SK-N-SH treated with all-trans-retinoic acid at 6 μM for 48 hours (cell line): ENCODE measurements at regions not wholly inside any gene's neighbourhood (a gene's known extent, or its start where the extent isn't known, plus 50 kb on each side); places are given as distances from the start of the nearest gene placed in this dataset.

Experiments
- ATAC-seq: fragments of 200-7000 bp; cut with Tn5 transposase; 3 replicates; pipeline ENCODE4 v1.9.1; 2020; ENCODE audit warnings: mild to moderate bottlenecking, moderate library complexity
- ARNTL ChIP-seq: fragments of 450-650 bp; formaldehyde crosslinking; IDR thresholded peaks from 2 replicates; pipeline ENCODE4 v1.5.0; 2020; ENCODE audit warnings: low read depth, mild to moderate bottlenecking, moderate library complexity, borderline replicate concordance
- BACH2 ChIP-seq: fragments of 250-450 bp; sonication (Bioruptor Pico); IDR thresholded peaks from 2 replicates; pipeline ENCODE4 v1.9.0; 2021; ENCODE audit warnings: mild to moderate bottlenecking, borderline replicate concordance
- CREB5 ChIP-seq: fragments of 250-450 bp; sonication (Bioruptor Pico); IDR thresholded peaks from 2 replicates; pipeline ENCODE4 v1.5.1; 2020; ENCODE audit warnings: low read depth, mild to moderate bottlenecking, moderate library complexity
- CSDC2 ChIP-seq: fragments of 250-450 bp; sonication (Bioruptor Pico); IDR thresholded peaks from 2 replicates; pipeline ENCODE4 v1.5.0; 2020; ENCODE audit warnings: mild to moderate bottlenecking, moderate library complexity
- ESRRG ChIP-seq: fragments of 250-450 bp; sonication (Bioruptor Pico); IDR thresholded peaks from 2 replicates; pipeline ENCODE4 v1.6.1; 2021; ENCODE audit warnings: mild to moderate bottlenecking
- GLIS3 ChIP-seq: fragments of 250-450 bp; sonication (Bioruptor Pico); IDR thresholded peaks from 2 replicates; pipeline ENCODE4 v1.5.0; 2020; ENCODE audit warnings: mild to moderate bottlenecking, moderate library complexity
- ISL1 ChIP-seq: fragments of 250-450 bp; sonication (Bioruptor Pico); IDR thresholded peaks from 2 replicates; pipeline ENCODE4 v2.1.2; 2022; ENCODE audit warnings: mild to moderate bottlenecking, moderate library complexity
- OSR1 ChIP-seq: fragments of 250-450 bp; sonication (Bioruptor Pico); IDR thresholded peaks from 2 replicates; pipeline ENCODE4 v1.8.0; 2022; ENCODE audit warnings: moderate library complexity, mild to moderate bottlenecking, inconsistent platforms
- PATZ1 ChIP-seq: fragments of 250-450 bp; sonication (Bioruptor Pico); IDR thresholded peaks from 2 replicates; pipeline ENCODE4 v1.8.0; 2020; ENCODE audit warnings: mild to moderate bottlenecking, moderate library complexity, borderline replicate concordance
- POU6F1 ChIP-seq: fragments of 250-450 bp; sonication (Bioruptor Pico); IDR thresholded peaks from 2 replicates; pipeline ENCODE4 v1.8.0; 2021; ENCODE audit warnings: low read depth, mild to moderate bottlenecking, moderate library complexity, borderline replicate concordance
- PPARA ChIP-seq: fragments of 250-450 bp; sonication (Bioruptor Pico); IDR thresholded peaks from 2 replicates; pipeline ENCODE4 v1.5.0; 2020; ENCODE audit warnings: mild to moderate bottlenecking, borderline replicate concordance
- RARB ChIP-seq: fragments of 250-450 bp; sonication (Bioruptor Pico); IDR thresholded peaks from 2 replicates; pipeline ENCODE4 v1.8.0; 2021; ENCODE audit warnings: mild to moderate bottlenecking, moderate library complexity
- SNAI2 ChIP-seq: fragments of 250-450 bp; sonication (Bioruptor Pico); IDR thresholded peaks from 2 replicates; pipeline ENCODE4 v1.5.0; 2020; ENCODE audit warnings: mild to moderate bottlenecking, moderate library complexity
- TCF4 ChIP-seq: fragments of 250-450 bp; sonication (Bioruptor Pico); IDR thresholded peaks from 2 replicates; pipeline ENCODE4 v1.8.0; 2021; ENCODE audit warnings: mild to moderate bottlenecking, moderate library complexity, borderline replicate concordance
- TOX ChIP-seq: fragments of 250-450 bp; sonication (Bioruptor Pico); IDR thresholded peaks from 2 replicates; pipeline ENCODE4 v1.8.0; 2021; ENCODE audit warnings: mild to moderate bottlenecking, moderate library complexity, borderline replicate concordance
- ZC3H10 ChIP-seq: fragments of 250-450 bp; sonication (Bioruptor Pico); IDR thresholded peaks from 2 replicates; pipeline ENCODE4 v1.5.1; 2021; ENCODE audit warnings: mild to moderate bottlenecking, moderate library complexity
- ZFP3 ChIP-seq: fragments of 250-450 bp; sonication (Bioruptor Pico); IDR thresholded peaks from 2 replicates; pipeline ENCODE4 v1.5.0; 2020; ENCODE audit warnings: mild to moderate bottlenecking, moderate library complexity
- ZFP30 ChIP-seq: fragments of 450-650 bp; formaldehyde crosslinking; IDR thresholded peaks from 2 replicates; pipeline ENCODE4 v1.5.0; 2022; ENCODE audit warnings: mild to moderate bottlenecking, moderate library complexity
- ZNF565 ChIP-seq: fragments of 450-650 bp; formaldehyde crosslinking; conservative IDR thresholded peaks from 2 replicates; pipeline ENCODE4 v1.5.0; 2020; ENCODE audit warnings: low read depth, mild to moderate bottlenecking, moderate library complexity
- ZNF70 ChIP-seq: fragments of 450-650 bp; formaldehyde crosslinking; IDR thresholded peaks from 2 replicates; pipeline ENCODE4 v1.5.0; 2020; ENCODE audit warnings: mild to moderate bottlenecking, moderate library complexity
- ZNF8 ChIP-seq: fragments of 450-650 bp; formaldehyde crosslinking; IDR thresholded peaks from 2 replicates; pipeline ENCODE4 v1.5.0; 2020; ENCODE audit warnings: mild to moderate bottlenecking, moderate library complexity
- TF ChIP-seq, protein P1 (sequence below): fragments of 250-450 bp; sonication (Bioruptor Pico); IDR thresholded peaks from 2 replicates; pipeline ENCODE4 v1.5.0; 2020; ENCODE audit warnings: mild to moderate bottlenecking, moderate library complexity

- no peak for TF ChIP-seq POU6F1 (CRISPR knock-in tag)
- TF ChIP-seq ZNF8 (CRISPR knock-in tag): no peak
- no peak for TF ChIP-seq SNAI2 (CRISPR knock-in tag)
- TF ChIP-seq OSR1: no peak
- no peak for TF ChIP-seq TCF4
- TF ChIP-seq CREB5: no peak
- no peak for TF ChIP-seq ZNF565 (CRISPR knock-in tag)
- no peak for TF ChIP-seq TOX (CRISPR knock-in tag)
- no peak for TF ChIP-seq PPARA (CRISPR knock-in tag)
- TF ChIP-seq ISL1: no peak
- TF ChIP-seq ARNTL (CRISPR knock-in tag): no peak
- ATAC-seq: no peak
These were observed 74.7 kb upstream of the SLC22A16 start for GRCh38 chr6:110551088-110551487.

DNA sequence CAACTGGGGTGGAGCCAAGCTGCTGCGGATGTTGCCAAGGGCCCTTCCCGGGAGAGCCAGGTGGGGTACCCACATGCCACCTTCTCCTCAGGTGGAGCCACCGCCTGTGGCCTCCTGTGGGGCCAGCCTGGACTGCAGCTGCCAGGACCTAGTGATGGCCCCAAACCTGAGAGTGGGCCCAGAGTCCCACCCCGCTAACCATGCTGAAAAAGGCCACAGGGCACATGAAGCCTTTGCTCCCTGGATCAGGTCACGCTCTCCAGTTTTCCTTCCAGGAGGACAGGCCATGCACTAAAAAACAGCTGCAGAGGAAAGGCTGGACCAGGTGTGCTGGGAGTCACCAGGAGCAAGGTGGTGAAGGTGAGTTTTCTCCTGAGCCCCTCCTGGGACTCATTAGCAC, 73.9 kb upstream of the SLC22A16 start:
- no peak for TF ChIP-seq PATZ1 (CRISPR knock-in tag)
- no peak for TF ChIP-seq CSDC2 (CRISPR knock-in tag)
- TF ChIP-seq ZNF565 (CRISPR knock-in tag): no peak
- no peak for TF ChIP-seq ZFP3 (CRISPR knock-in tag)
- TF ChIP-seq PPARA (CRISPR knock-in tag): no peak
- TF ChIP-seq SNAI2 (CRISPR knock-in tag): no peak
- no peak for TF ChIP-seq ESRRG (CRISPR knock-in tag)
- TF ChIP-seq TOX (CRISPR knock-in tag): no peak
- TF ChIP-seq TCF4: no peak
- ATAC-seq: no peak

- TF ChIP-seq, protein P1, sequence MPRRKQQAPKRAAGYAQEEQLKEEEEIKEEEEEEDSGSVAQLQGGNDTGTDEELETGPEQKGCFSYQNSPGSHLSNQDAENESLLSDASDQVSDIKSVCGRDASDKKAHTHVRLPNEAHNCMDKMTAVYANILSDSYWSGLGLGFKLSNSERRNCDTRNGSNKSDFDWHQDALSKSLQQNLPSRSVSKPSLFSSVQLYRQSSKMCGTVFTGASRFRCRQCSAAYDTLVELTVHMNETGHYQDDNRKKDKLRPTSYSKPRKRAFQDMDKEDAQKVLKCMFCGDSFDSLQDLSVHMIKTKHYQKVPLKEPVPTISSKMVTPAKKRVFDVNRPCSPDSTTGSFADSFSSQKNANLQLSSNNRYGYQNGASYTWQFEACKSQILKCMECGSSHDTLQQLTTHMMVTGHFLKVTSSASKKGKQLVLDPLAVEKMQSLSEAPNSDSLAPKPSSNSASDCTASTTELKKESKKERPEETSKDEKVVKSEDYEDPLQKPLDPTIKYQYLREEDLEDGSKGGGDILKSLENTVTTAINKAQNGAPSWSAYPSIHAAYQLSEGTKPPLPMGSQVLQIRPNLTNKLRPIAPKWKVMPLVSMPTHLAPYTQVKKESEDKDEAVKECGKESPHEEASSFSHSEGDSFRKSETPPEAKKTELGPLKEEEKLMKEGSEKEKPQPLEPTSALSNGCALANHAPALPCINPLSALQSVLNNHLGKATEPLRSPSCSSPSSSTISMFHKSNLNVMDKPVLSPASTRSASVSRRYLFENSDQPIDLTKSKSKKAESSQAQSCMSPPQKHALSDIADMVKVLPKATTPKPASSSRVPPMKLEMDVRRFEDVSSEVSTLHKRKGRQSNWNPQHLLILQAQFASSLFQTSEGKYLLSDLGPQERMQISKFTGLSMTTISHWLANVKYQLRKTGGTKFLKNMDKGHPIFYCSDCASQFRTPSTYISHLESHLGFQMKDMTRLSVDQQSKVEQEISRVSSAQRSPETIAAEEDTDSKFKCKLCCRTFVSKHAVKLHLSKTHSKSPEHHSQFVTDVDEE (CRISPR knock-in tag): no peak
- TF ChIP-seq PATZ1 (CRISPR knock-in tag) (no peak), CREB5 (no peak), POU6F1 (CRISPR knock-in tag) (no peak), CSDC2 (CRISPR knock-in tag) (no peak), OSR1 (no peak), ZNF70 (no peak), ESRRG (CRISPR knock-in tag) (no peak), GLIS3 (no peak), ZC3H10 (no peak), ARNTL (CRISPR knock-in tag) (no peak), ZNF565 (CRISPR knock-in tag) (no peak), ZNF8 (CRISPR knock-in tag) (no peak), BACH2 (CRISPR knock-in tag) (no peak), PPARA (CRISPR knock-in tag) (no peak), RARB (CRISPR knock-in tag) (no peak), TCF4 (no peak), ZFP30 (CRISPR knock-in tag) (no peak), ISL1 (no peak)
- ATAC-seq: no peak
These were observed 72.9 kb upstream of the SLC22A16 start for GRCh38 chr6:110549277-110549676.
